IMR-90 (cell line): ENCODE measurements at regions not wholly inside any gene's neighbourhood (a gene's known extent, or its start where the extent isn't known, plus 50 kb on each side); places are given as distances from the start of the nearest gene placed in this dataset.

ENCODE experiments used
- ATAC-seq: fragments of 200-7000 bp; cut with Tn5 transposase; 2 replicates; pipeline ENCODE4 v1.9.1; 2020; ENCODE audit warnings: low read depth, mild to moderate bottlenecking, moderate library complexity
- BruUV-seq: library from RNA; stranded (reverse); fragments of 400-500 nt; replicated peaks from 2 replicates; lab custom pipeline; 2021; lab: Mats Ljungman, UMichigan
- CTCF ChIA-PET: fragments of 300-600 bp; formaldehyde crosslinking; extraction: SDS; loops from one replicate; lab custom pipeline; 2021; ENCODE audit warnings: antibody characterized with exemption; lab: Yijun Ruan, JAX
- POLR2A ChIA-PET: fragments of 300-600 bp; sonication (Branson Sonifier 250); formaldehyde crosslinking; loops from one replicate; lab custom pipeline; 2022; ENCODE audit warnings: antibody characterized with exemption; ENCODE audit not compliant: unreplicated experiment; lab: Charles Lee
- DNase-seq: peaks from one replicate; pipeline ENCODE4 v3.0.0; 2013
- H2AFZ ChIP-seq: replicated peaks from 2 replicates; pipeline ENCODE3; 2013; ENCODE audit warnings: low read length, mild to moderate bottlenecking; ENCODE audit not compliant: poor library complexity
- H2AK5ac ChIP-seq: 2 replicates; pipeline ENCODE4 v1.6.1; 2013; ENCODE audit warnings: low read depth, low read length, inconsistent platforms
- H2AK9ac ChIP-seq: replicated peaks from 2 replicates; pipeline ENCODE3; 2013; ENCODE audit warnings: mild to moderate bottlenecking, low read depth, low read length, moderate library complexity; ENCODE audit not compliant: poor library complexity
- H2BK120ac ChIP-seq: 2 replicates; pipeline ENCODE4 v1.6.1; 2013; ENCODE audit warnings: low read depth, low read length, inconsistent platforms
- H2BK15ac ChIP-seq: 3 replicates; pipeline ENCODE4 v1.6.1; 2013; ENCODE audit warnings: low read depth, low read length, inconsistent platforms
- H2BK20ac ChIP-seq: 2 replicates; pipeline ENCODE4 v1.6.1; 2013; ENCODE audit warnings: low read depth, mild to moderate bottlenecking, inconsistent platforms, low read length, moderate library complexity
- H2BK5ac ChIP-seq: 2 replicates; pipeline ENCODE4 v1.6.1; 2013; ENCODE audit warnings: mild to moderate bottlenecking, low read depth, low read length, inconsistent platforms; ENCODE audit not compliant: poor library complexity, severe bottlenecking
- H3K14ac ChIP-seq: replicated peaks from 2 replicates; pipeline ENCODE4 v1.6.1; 2013; ENCODE audit warnings: low read depth, low read length, inconsistent platforms
- H3K18ac ChIP-seq: 2 replicates; pipeline ENCODE4 v1.6.1; 2013; ENCODE audit warnings: low read depth, low read length, control low read depth
- H3K23ac ChIP-seq: 2 replicates; pipeline ENCODE4 v1.6.1; 2013; ENCODE audit warnings: low read depth, low read length, inconsistent platforms
- H3K27ac ChIP-seq: 2 replicates; pipeline ENCODE4 v1.5.1; 2013; ENCODE audit warnings: mild to moderate bottlenecking, control low read depth, low read length; ENCODE audit not compliant: insufficient read depth
- H3K27me3 ChIP-seq: 2 replicates; pipeline ENCODE4 v1.6.1; 2013; ENCODE audit warnings: low read length; ENCODE audit not compliant: control insufficient read depth, insufficient read depth
- H3K36me3 ChIP-seq: 2 replicates; pipeline ENCODE4 v1.6.1; 2013; ENCODE audit warnings: low read length, mixed read lengths; ENCODE audit not compliant: control insufficient read depth, insufficient read depth
- H3K4ac ChIP-seq: 2 replicates; pipeline ENCODE4 v1.6.1; 2013; ENCODE audit warnings: low read depth, low read length, inconsistent platforms
- H3K4me1 ChIP-seq: 2 replicates; pipeline ENCODE4 v1.6.1; 2013; ENCODE audit warnings: low read length, mixed read lengths; ENCODE audit not compliant: control insufficient read depth, insufficient read depth
- H3K4me2 ChIP-seq: 2 replicates; pipeline ENCODE4 v1.6.1; 2013; ENCODE audit warnings: low read depth, mild to moderate bottlenecking, control low read depth, low read length, moderate library complexity
- H3K4me3 ChIP-seq: 2 replicates; pipeline ENCODE4 v1.5.1; 2013; ENCODE audit warnings: low read depth, mild to moderate bottlenecking, control low read depth, low read length, moderate library complexity; ENCODE audit not compliant: insufficient read depth
- H3K56ac ChIP-seq: 2 replicates; pipeline ENCODE4 v1.6.1; 2013; ENCODE audit warnings: low read length, inconsistent platforms; ENCODE audit not compliant: insufficient read depth; ENCODE audit errors: extremely low read depth
- H3K79me1 ChIP-seq, 2 experiments: 2 replicates each; pipeline ENCODE4 v1.6.1; 2013; ENCODE audit warnings: low read length in 2 of 2, inconsistent platforms in 1 of 2, low read depth in 1 of 2
- H3K9ac ChIP-seq: 2 replicates; pipeline ENCODE4 v1.6.1; 2013; ENCODE audit warnings: low read depth, low read length, control low read depth
- H3K9me1 ChIP-seq: 2 replicates; pipeline ENCODE4 v1.6.1; 2013; ENCODE audit warnings: low read length, inconsistent platforms; ENCODE audit not compliant: insufficient read depth
- H3K9me3 ChIP-seq: 2 replicates; pipeline ENCODE4 v1.6.1; 2013; ENCODE audit warnings: low read length; ENCODE audit not compliant: control insufficient read depth, insufficient read depth
- H4K20me1 ChIP-seq: 2 replicates; pipeline ENCODE4 v1.6.1; 2013; ENCODE audit warnings: low read length, inconsistent platforms; ENCODE audit not compliant: insufficient read depth
- H4K5ac ChIP-seq: 2 replicates; pipeline ENCODE4 v1.6.1; 2013; ENCODE audit warnings: mild to moderate bottlenecking, low read depth, low read length, control low read depth
- H4K8ac ChIP-seq, 2 experiments: 2 replicates each; pipeline ENCODE4 v1.6.1; 2013; ENCODE audit warnings: low read depth in 2 of 2, low read length in 2 of 2, control low read depth in 1 of 2, inconsistent platforms in 1 of 2
- H4K91ac ChIP-seq: 2 replicates; pipeline ENCODE4 v1.6.1; 2013; ENCODE audit warnings: low read depth, low read length, inconsistent platforms; ENCODE audit not compliant: insufficient read depth
- BHLHE40 ChIP-seq: fragments of 150-350 bp; IDR thresholded peaks from 2 replicates; pipeline ENCODE4 v1.6.1; 2016; ENCODE audit warnings: mild to moderate bottlenecking, low read depth, low read length
- CHD1 ChIP-seq: IDR thresholded peaks from 2 replicates; pipeline ENCODE4 v1.6.1; 2012; ENCODE audit warnings: low read depth, low read length, improper control_type of control experiment
- CTCF ChIP-seq: conservative IDR thresholded peaks from 2 replicates; pipeline ENCODE4 v1.5.1; 2012; ENCODE audit warnings: mild to moderate bottlenecking, low read depth, low read length, improper control_type of control experiment
- FOS ChIP-seq: fragments of 150-350 bp; IDR thresholded peaks from 2 replicates; pipeline ENCODE4 v1.6.1; 2016; ENCODE audit warnings: low read depth, low read length
- MAZ ChIP-seq: IDR thresholded peaks from 2 replicates; pipeline ENCODE4 v1.6.1; 2012; ENCODE audit warnings: low read depth, mild to moderate bottlenecking, low read length, improper control_type of control experiment, moderate library complexity, borderline replicate concordance
- MXI1 ChIP-seq: IDR thresholded peaks from 2 replicates; pipeline ENCODE4 v1.6.1; 2012; ENCODE audit warnings: low read depth, mild to moderate bottlenecking, low read length, moderate library complexity, borderline replicate concordance
- NFE2L2 ChIP-seq: fragments of 150-350 bp; IDR thresholded peaks from 2 replicates; pipeline ENCODE4 v1.6.1; 2016; ENCODE audit warnings: low read depth, mild to moderate bottlenecking, low read length
- POLR2A ChIP-seq: IDR thresholded peaks from 2 replicates; pipeline ENCODE4 v1.6.1; 2012; ENCODE audit warnings: mild to moderate bottlenecking, low read depth, low read length
- RAD21 ChIP-seq: IDR thresholded peaks from 2 replicates; pipeline ENCODE4 v1.6.1; 2012; ENCODE audit warnings: low read length, improper control_type of control experiment
- RFX5 ChIP-seq: IDR thresholded peaks from 2 replicates; pipeline ENCODE4 v1.8.0; 2012; ENCODE audit warnings: low read depth, mild to moderate bottlenecking, low read length, moderate library complexity
- SMC3 ChIP-seq: fragments of 150-350 bp; IDR thresholded peaks from 2 replicates; pipeline ENCODE4 v1.6.1; 2016; ENCODE audit warnings: low read depth, mild to moderate bottlenecking, antibody characterized with exemption, low read length, moderate library complexity
- WGBS, 2 experiments: methylation state at CpG; one replicate each; pipeline versions ENCODE4 v1.1.5 to v1.1.7; 2013; ENCODE audit warnings: missing lambda C conversion rate in 2 of 2; ENCODE audit not compliant: insufficient read length in 1 of 2; ENCODE audit errors: extremely low coverage in 2 of 2; 5-methylcytosine and 5-hydroxymethylcytosine counted together
- dilution Hi-C: fragments of 300-500 bp; cut with HindIII; formaldehyde crosslinking; loops from one replicate; pipeline ENCODE4 v1.14.3; 2018; ENCODE audit warnings: low sequenced_read_pairs; ENCODE audit not compliant: unreplicated experiment
- in situ Hi-C: fragments of 300-500 bp; cut with MboI; formaldehyde crosslinking; loops from 3 replicates; pipeline ENCODE4 v1.14.3; 2019; ENCODE audit warnings: low sequenced_read_pairs, inconsistent platforms, mixed read lengths
- intact Hi-C: fragments of 100-400 bp; cut with micrococcal nuclease; formaldehyde crosslinking; loops from 2 replicates; pipeline ENCODE4 v1.10.0; 2022
- TF ChIP-seq, protein P1 (sequence below): fragments of 150-350 bp; IDR thresholded peaks from 2 replicates; pipeline ENCODE4 v1.6.1; 2016; ENCODE audit warnings: low read depth, mild to moderate bottlenecking, low read length, moderate library complexity, borderline replicate concordance

- Histone ChIP-seq H4K20me1 (no peaks in the 10 kb centered on the region), H2AK9ac (no peak overlapping the region), H3K79me1 (no peaks in the 10 kb centered on the region), H2AK5ac (no peak overlapping the region), H2BK120ac (no peak overlapping the region), H3K4ac (no peak overlapping the region), H2BK20ac (no peak overlapping the region), H3K4me2 (no peak overlapping the region), H3K27ac (no peak overlapping the region), H3K4me3 (no peak overlapping the region), H2AFZ (no peak overlapping the region), H4K91ac (no peak overlapping the region), H4K8ac (no peak overlapping the region), H2BK15ac (no peak overlapping the region), H3K9me3 (no peaks in the 10 kb centered on the region), H3K18ac (no peak overlapping the region), H3K36me3 (no peaks in the 10 kb centered on the region), H4K5ac (no peak overlapping the region), H3K9me1 (no peaks in the 10 kb centered on the region), H3K23ac (no peak overlapping the region), H3K27me3 (no peaks in the 10 kb centered on the region), H3K14ac (no peak overlapping the region), H2BK5ac (no peak overlapping the region), H3K4me1 (peaks cover 2% of the 10 kb centered on the region; the same call in 1 of the 2 replicates), H3K56ac (no peak overlapping the region), H3K9ac (no peak overlapping the region)
- peak; percentile 80 for TF ChIP-seq RAD21
- TF ChIP-seq MAZ = no peak
- TF ChIP-seq, protein P1, sequence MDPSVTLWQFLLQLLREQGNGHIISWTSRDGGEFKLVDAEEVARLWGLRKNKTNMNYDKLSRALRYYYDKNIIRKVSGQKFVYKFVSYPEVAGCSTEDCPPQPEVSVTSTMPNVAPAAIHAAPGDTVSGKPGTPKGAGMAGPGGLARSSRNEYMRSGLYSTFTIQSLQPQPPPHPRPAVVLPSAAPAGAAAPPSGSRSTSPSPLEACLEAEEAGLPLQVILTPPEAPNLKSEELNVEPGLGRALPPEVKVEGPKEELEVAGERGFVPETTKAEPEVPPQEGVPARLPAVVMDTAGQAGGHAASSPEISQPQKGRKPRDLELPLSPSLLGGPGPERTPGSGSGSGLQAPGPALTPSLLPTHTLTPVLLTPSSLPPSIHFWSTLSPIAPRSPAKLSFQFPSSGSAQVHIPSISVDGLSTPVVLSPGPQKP = no peak
- no peak for TF ChIP-seq MXI1
- peak; percentile 72 for TF ChIP-seq CTCF
- no peak for TF ChIP-seq POLR2A
- TF ChIP-seq SMC3 = peak; percentile 85
- no peak for TF ChIP-seq BHLHE40
- TF ChIP-seq NFE2L2 = no peak
- no peak for TF ChIP-seq FOS
- TF ChIP-seq RFX5 = no peak
- TF ChIP-seq CHD1 = no peak
- ChIA-PET POLR2A (interaction anchor here (1.1 kb wide), 1 partner anchor 152 kb away, joined by 4 read pairs; the partner anchor contains the start of gene GADD45A), CTCF (interaction anchor here (0.6 to 1.9 kb wide), 8 partner anchors 188 to 910 kb away, joined by 3 to 23 read pairs (median 3); no protein-coding TSS in a partner anchor)
- in situ Hi-C loops = loop anchor here (10.0 to 25.0 kb wide), 2 partner anchors 312 to 830 kb away; no protein-coding TSS in a partner anchor
- ATAC-seq (peak; percentile 87), DNase-seq (peak; percentile 91)
- intact Hi-C loops = loop anchor here (1.0 to 5.0 kb wide), 3 partner anchors 228 to 579 kb away; no protein-coding TSS in a partner anchor
- dilution Hi-C loops = no loop called here
- no TSS peak for BruUV-seq
- WGBS, 2 experiments = 97% methylated on average over 3 of the region's 7 CpGs; no CpG with 5 or more reads in 1 of the 2 experiments
Observed at GRCh38 chr1:67532452-67533216, 102.4 kb upstream of the SERBP1 start.
